B cell (primary cell): ENCODE measurements at regions not wholly inside any gene's neighbourhood (a gene's known extent, or its start where the extent isn't known, plus 50 kb on each side); places are given as distances from the start of the nearest gene placed in this dataset.

ENCODE experiments used
- ATAC-seq: fragments of 200-7000 bp; cut with Tn5 transposase; one replicate; pipeline ENCODE4 v1.10.0; 2021; ENCODE audit warnings: low read depth, mild to moderate bottlenecking, moderate number of reproducible peaks, moderate library complexity
- CTCF ChIA-PET: fragments of 350-600 bp; sonication (Branson Sonifier 250); formaldehyde crosslinking; loops from one replicate; lab custom pipeline; 2021; ENCODE audit warnings: antibody characterized with exemption, inconsistent platforms; lab: Charles Lee
- POLR2A ChIA-PET: fragments of 350-600 bp; sonication (Branson Sonifier 250); formaldehyde crosslinking; loops from one replicate; lab custom pipeline; 2021; ENCODE audit warnings: antibody characterized with exemption; lab: Charles Lee
- DNase-seq: peaks from one replicate; pipeline ENCODE4 v3.0.0; 2013
- H2AFZ ChIP-seq: 2 replicates; pipeline ENCODE4 v1.6.1; 2012; ENCODE audit warnings: mild to moderate bottlenecking, low read depth, low read length; ENCODE audit not compliant: insufficient read depth, poor library complexity, severe bottlenecking
- H3K27ac ChIP-seq, 2 donors: 1 replicate in 1 of 2; 2 replicates in 1 of 2; pipeline ENCODE4 v1.5.1; 2012 to 2013; ENCODE audit warnings: low read length in 2 of 2, mild to moderate bottlenecking in 2 of 2, moderate library complexity in 1 of 2
- H3K27me3 ChIP-seq, 4 experiments: fragments of 200-600 bp in 1 of 4; sonication (generic) in 1 of 4; replicated peaks in 1 of 4; 1 replicate in 2 of 4; 2 replicates in 2 of 4; pipeline versions ENCODE4 v1.6.1 to v1.7.0; 2013 to 2016; ENCODE audit warnings: low read length in 3 of 4, mild to moderate bottlenecking in 2 of 4, mixed read lengths in 1 of 4, moderate library complexity in 1 of 4; ENCODE audit not compliant: insufficient read depth in 4 of 4, control insufficient read depth in 3 of 4; ENCODE audit errors: control extremely low read depth in 1 of 4
- H3K36me3 ChIP-seq, 2 experiments: replicated peaks in 1 of 2; 1 replicate in 1 of 2; 2 replicates in 1 of 2; pipeline versions ENCODE4 v1.6.1 to v1.7.1; 2013; ENCODE audit warnings: low read length in 1 of 2; ENCODE audit not compliant: insufficient read depth in 2 of 2, control insufficient read depth in 1 of 2; ENCODE audit errors: control extremely low read depth in 1 of 2, extremely low read depth in 1 of 2
- H3K4me1 ChIP-seq, 2 donors: fragments of 200-600 bp in 1 of 2; sonication (generic) in 1 of 2; 1 replicate in 1 of 2; 2 replicates in 1 of 2; pipeline versions ENCODE4 v1.5.1 to v1.6.1; 2013 to 2017; ENCODE audit warnings: low read length in 2 of 2; ENCODE audit not compliant: control insufficient read depth in 2 of 2, insufficient read depth in 2 of 2
- H3K4me2 ChIP-seq: replicated peaks from 2 replicates; pipeline ENCODE3; 2012; ENCODE audit warnings: mild to moderate bottlenecking, low read depth, low read length; ENCODE audit not compliant: poor library complexity, severe bottlenecking
- H3K4me3 ChIP-seq, 5 experiments: fragments of 200-600 bp in 1 of 5; sonication (generic) in 1 of 5; 1 replicate in 3 of 5; 2 replicates in 2 of 5; pipeline versions ENCODE4 v1.5.1 to v1.7.0; 2011 to 2016; ENCODE audit warnings: low read length in 4 of 5, mild to moderate bottlenecking in 4 of 5, low read depth in 2 of 5, control low read depth in 1 of 5, moderate library complexity in 1 of 5; ENCODE audit not compliant: insufficient read depth in 1 of 5; ENCODE audit errors: control extremely low read depth in 1 of 5, extremely low read depth in 1 of 5
- H3K79me2 ChIP-seq: fragments of 200-600 bp; sonication (generic); one replicate; pipeline ENCODE4 v1.6.0; 2016; ENCODE audit warnings: low read length; ENCODE audit not compliant: control insufficient read depth, insufficient read depth
- H3K9ac ChIP-seq: fragments of 200-600 bp; sonication (generic); 2 replicates; pipeline ENCODE4 v1.6.1; 2017; ENCODE audit warnings: mild to moderate bottlenecking, low read length, moderate library complexity
- H3K9me3 ChIP-seq, 3 donors: one replicate each; pipeline versions ENCODE4 v1.6.1 to v1.7.1; 2013; ENCODE audit warnings: low read length in 2 of 3; ENCODE audit not compliant: control insufficient read depth in 2 of 3, insufficient read depth in 1 of 3; ENCODE audit errors: control extremely low read depth in 1 of 3
- H4K20me1 ChIP-seq: 2 replicates; pipeline ENCODE4 v1.6.0; 2012; ENCODE audit warnings: mild to moderate bottlenecking, low read length; ENCODE audit not compliant: insufficient read depth, control insufficient read depth, poor library complexity, severe bottlenecking
- H3K27ac Mint-ChIP-seq: one replicate; pipeline ENCODE4 v1.8.0; 2021; ENCODE audit warnings: mixed read lengths
- H3K27me3 Mint-ChIP-seq: one replicate; pipeline ENCODE4 v1.8.0; 2021; ENCODE audit warnings: mixed read lengths
- H3K4me1 Mint-ChIP-seq: one replicate; pipeline ENCODE4 v1.8.0; 2021; ENCODE audit warnings: mixed read lengths
- H3K4me3 Mint-ChIP-seq: one replicate; pipeline ENCODE4 v1.8.0; 2021; ENCODE audit warnings: mixed read lengths
- H3K9me3 Mint-ChIP-seq: one replicate; pipeline ENCODE4 v1.8.0; 2022; ENCODE audit warnings: mixed read lengths; ENCODE audit not compliant: insufficient read depth
- EZH2 ChIP-seq: IDR thresholded peaks from 2 replicates; pipeline ENCODE4 v1.6.1; 2012; ENCODE audit warnings: borderline replicate concordance, low read depth, mild to moderate bottlenecking, moderate library complexity, low read length; ENCODE audit not compliant: insufficient read depth, poor library complexity, severe bottlenecking
- WGBS: methylation state at CpG from one replicate; pipeline ENCODE4 v1.1.5; 2013; ENCODE audit warnings: missing lambda C conversion rate; ENCODE audit not compliant: insufficient coverage; 5-methylcytosine and 5-hydroxymethylcytosine counted together
- intact Hi-C: fragments of 100-400 bp; cut with micrococcal nuclease; formaldehyde crosslinking; loops from one replicate; pipeline ENCODE4 v1.10.0; 2022
- TF ChIP-seq, protein P1 (sequence below): fragments of 200-600 bp; IDR thresholded peaks from one replicate; pipeline ENCODE4 v1.8.0; 2022; ENCODE audit warnings: antibody characterized with exemption, mild to moderate bottlenecking

- Histone ChIP-seq H3K79me2 (no peaks in the 10 kb centered on the region), H3K36me3 (no peaks in the 10 kb centered on the region), H3K4me2 (no peak overlapping the region), H3K9ac (no peak overlapping the region), H3K4me3 (no peak overlapping the region), H3K9me3 (no peaks in the 10 kb centered on the region), H3K4me1 (peaks cover 0 to 3% of the 10 kb centered on the region in 2 donors), H3K27me3 (peaks cover 0 to 10% (median 6%) of the 10 kb centered on the region in 4 experiments), H4K20me1 (no peaks in the 10 kb centered on the region), H2AFZ (no peak overlapping the region), H3K27ac (no peak overlapping the region)
- peaks cover 26% of the 10 kb centered on the region for H3K27me3 Mint-ChIP-seq
- 42% methylated on average over 2 of the region's 6 CpGs for WGBS
- DNase-seq (no peak), ATAC-seq (no peak)
- TF ChIP-seq EZH2: no peak
- TF ChIP-seq, protein P1, sequence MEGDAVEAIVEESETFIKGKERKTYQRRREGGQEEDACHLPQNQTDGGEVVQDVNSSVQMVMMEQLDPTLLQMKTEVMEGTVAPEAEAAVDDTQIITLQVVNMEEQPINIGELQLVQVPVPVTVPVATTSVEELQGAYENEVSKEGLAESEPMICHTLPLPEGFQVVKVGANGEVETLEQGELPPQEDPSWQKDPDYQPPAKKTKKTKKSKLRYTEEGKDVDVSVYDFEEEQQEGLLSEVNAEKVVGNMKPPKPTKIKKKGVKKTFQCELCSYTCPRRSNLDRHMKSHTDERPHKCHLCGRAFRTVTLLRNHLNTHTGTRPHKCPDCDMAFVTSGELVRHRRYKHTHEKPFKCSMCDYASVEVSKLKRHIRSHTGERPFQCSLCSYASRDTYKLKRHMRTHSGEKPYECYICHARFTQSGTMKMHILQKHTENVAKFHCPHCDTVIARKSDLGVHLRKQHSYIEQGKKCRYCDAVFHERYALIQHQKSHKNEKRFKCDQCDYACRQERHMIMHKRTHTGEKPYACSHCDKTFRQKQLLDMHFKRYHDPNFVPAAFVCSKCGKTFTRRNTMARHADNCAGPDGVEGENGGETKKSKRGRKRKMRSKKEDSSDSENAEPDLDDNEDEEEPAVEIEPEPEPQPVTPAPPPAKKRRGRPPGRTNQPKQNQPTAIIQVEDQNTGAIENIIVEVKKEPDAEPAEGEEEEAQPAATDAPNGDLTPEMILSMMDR: no peak
- intact Hi-C loops: no loop called here
- H3K4me3 Mint-ChIP-seq: no peak overlapping the region
- peaks cover 4% of the 10 kb centered on the region for H3K4me1 Mint-ChIP-seq
- no peak overlapping the region for H3K27ac Mint-ChIP-seq
- ChIA-PET CTCF (no interaction called here), POLR2A (no interaction called here)
- peaks cover 4% of the 10 kb centered on the region for H3K9me3 Mint-ChIP-seq
These were observed 113.1 kb upstream of the FAM204A start for GRCh38 chr10:118455181-118455695.

DNA sequence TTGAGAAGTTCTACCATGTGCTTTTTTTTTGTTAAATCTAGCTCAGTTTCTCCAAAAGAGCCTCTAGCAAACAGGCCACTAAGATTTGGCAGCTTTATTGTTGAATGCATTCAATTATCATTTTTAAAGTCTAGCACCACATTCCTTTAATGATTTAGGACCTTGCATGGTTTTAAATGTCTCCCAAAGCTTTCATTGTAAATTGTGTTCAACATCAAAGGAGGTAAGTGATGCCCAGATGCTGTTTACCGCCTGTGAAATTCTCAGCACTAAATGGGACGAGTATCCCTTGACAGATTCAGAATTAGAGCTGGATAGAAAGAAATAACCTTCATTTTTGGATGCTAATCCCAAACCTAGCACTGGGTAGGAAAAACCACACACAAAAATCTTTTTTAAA lies 112.1 kb upstream of the FAM204A start:
- H3K4me3 ChIP-seq: no peak overlapping the region
- Mint-ChIP-seq H3K27me3 (peaks cover 27% of the 10 kb centered on the region), H3K4me1 (no peaks in the 10 kb centered on the region), H3K9me3 (peaks cover 4% of the 10 kb centered on the region), H3K4me3 (no peak overlapping the region), H3K27ac (no peak overlapping the region)
- 100% methylated on average over 1 of the region's 2 CpGs for WGBS
- ChIA-PET POLR2A (no interaction called here), CTCF (interaction anchor here (0.6 kb wide), 1 partner anchor 54 kb away, joined by 4 read pairs; no protein-coding TSS in a partner anchor)
- H3K9ac ChIP-seq: no peak overlapping the region
- no peak for ATAC-seq
- no peaks in the 10 kb centered on the region for H3K79me2 ChIP-seq
- TF ChIP-seq EZH2: no peak
- TF ChIP-seq, protein P1: no peak
- peaks cover 0 to 11% (median 5%) of the 10 kb centered on the region in 4 experiments for H3K27me3 ChIP-seq
- H3K36me3 ChIP-seq: no peaks in the 10 kb centered on the region
- no peak overlapping the region for H3K4me2 ChIP-seq
- H3K4me1 ChIP-seq: no peaks in the 10 kb centered on the region
- no peak for DNase-seq
- H4K20me1 ChIP-seq: no peaks in the 10 kb centered on the region
- intact Hi-C loops: no loop called here
- H3K27ac ChIP-seq: no peak overlapping the region
- no peak overlapping the region for H2AFZ ChIP-seq
- H3K9me3 ChIP-seq: no peaks in the 10 kb centered on the region
